Endometrial microvascular endothelial cells (primary cell): ENCODE measurements at regions not wholly inside any gene's neighbourhood (a gene's known extent, or its start where the extent isn't known, plus 50 kb on each side); places are given as distances from the start of the nearest gene placed in this dataset.
"Not testable (repeated sequence)": the region's sequence is repeated elsewhere in the genome, so short reads cannot be mapped to it uniquely, and the experiment has no call there.

Experiments
- in situ Hi-C: cut with HindIII; loops from 2 replicates; pipeline ENCODE4 v1.10.0; 2017; ENCODE audit warnings: low sequenced_read_pairs, low pct_unique_long_range_greater_than_20kb; ENCODE audit errors: inconsistent ontology term

- in situ Hi-C loops: no loop called here
Observed at GRCh38 chr2:82819951-82820350, 1639.1 kb downstream of the SUCLG1 start.

- in situ Hi-C loops: no loop called here
Observed at GRCh38 chr2:82814146-82814545, 1644.9 kb downstream of the SUCLG1 start.

- in situ Hi-C loops: no loop called here
Observed at GRCh38 chr2:82811946-82812345, 1647.1 kb downstream of the SUCLG1 start.

GRCh38 chr2:82803307-82803706 is 1655.8 kb downstream of the SUCLG1 start:
- in situ Hi-C loops: no loop called here

- in situ Hi-C loops: no loop called here
Observed at GRCh38 chr2:82797469-82797868, 1661.6 kb downstream of the SUCLG1 start.

- in situ Hi-C loops: no loop called here
Observed at GRCh38 chr2:82796132-82796531, 1662.9 kb downstream of the SUCLG1 start.

- in situ Hi-C loops: no loop called here
Observed at GRCh38 chr2:82795446-82795845, 1663.6 kb downstream of the SUCLG1 start.

- in situ Hi-C loops: no loop called here
Observed at GRCh38 chr2:82793711-82794435, 1665.2 kb downstream of the SUCLG1 start.

- in situ Hi-C loops: no loop called here
Observed at GRCh38 chr2:82792316-82792715, 1666.8 kb downstream of the SUCLG1 start.

- in situ Hi-C loops: no loop called here
Observed at GRCh38 chr2:82790206-82791021, 1668.7 kb downstream of the SUCLG1 start.

GRCh38 chr2:82789851-82790205 is 1669.3 kb downstream of the SUCLG1 start:
- in situ Hi-C loops: no loop called here

- in situ Hi-C loops: no loop called here
Observed at GRCh38 chr2:82781176-82781915, 1677.7 kb downstream of the SUCLG1 start.

GRCh38 chr2:82780050-82780449 is 1679.0 kb downstream of the SUCLG1 start:
- in situ Hi-C loops: no loop called here

GRCh38 chr2:82752396-82752795 is 1706.7 kb downstream of the SUCLG1 start:
- in situ Hi-C loops: no loop called here

GRCh38 chr2:82748653-82749052 is 1710.4 kb downstream of the SUCLG1 start:
- in situ Hi-C loops: no loop called here

- in situ Hi-C loops: no loop called here
Observed at GRCh38 chr2:82740527-82740926, 1718.6 kb downstream of the SUCLG1 start.

- in situ Hi-C loops: not testable (repeated sequence)
Observed at GRCh38 chr2:82737965-82738364, 1721.1 kb downstream of the SUCLG1 start.

GRCh38 chr2:82735336-82735735 is 1723.7 kb downstream of the SUCLG1 start:
- in situ Hi-C loops: no loop called here

- in situ Hi-C loops: no loop called here
Observed at GRCh38 chr2:82731824-82732223, 1727.3 kb downstream of the SUCLG1 start.

GRCh38 chr2:82730811-82731210 is 1728.3 kb downstream of the SUCLG1 start:
- in situ Hi-C loops: no loop called here
